ENCODE measurements at regions not wholly inside any gene's neighbourhood (a gene's known extent, or its start where the extent isn't known, plus 50 kb on each side); places are given as distances from the start of the nearest gene placed in this dataset.
"Not testable (repeated sequence)": the region's sequence is repeated elsewhere in the genome, so short reads cannot be mapped to it uniquely, and the experiment has no call there.

- TF ChIP-seq, protein P1, sequence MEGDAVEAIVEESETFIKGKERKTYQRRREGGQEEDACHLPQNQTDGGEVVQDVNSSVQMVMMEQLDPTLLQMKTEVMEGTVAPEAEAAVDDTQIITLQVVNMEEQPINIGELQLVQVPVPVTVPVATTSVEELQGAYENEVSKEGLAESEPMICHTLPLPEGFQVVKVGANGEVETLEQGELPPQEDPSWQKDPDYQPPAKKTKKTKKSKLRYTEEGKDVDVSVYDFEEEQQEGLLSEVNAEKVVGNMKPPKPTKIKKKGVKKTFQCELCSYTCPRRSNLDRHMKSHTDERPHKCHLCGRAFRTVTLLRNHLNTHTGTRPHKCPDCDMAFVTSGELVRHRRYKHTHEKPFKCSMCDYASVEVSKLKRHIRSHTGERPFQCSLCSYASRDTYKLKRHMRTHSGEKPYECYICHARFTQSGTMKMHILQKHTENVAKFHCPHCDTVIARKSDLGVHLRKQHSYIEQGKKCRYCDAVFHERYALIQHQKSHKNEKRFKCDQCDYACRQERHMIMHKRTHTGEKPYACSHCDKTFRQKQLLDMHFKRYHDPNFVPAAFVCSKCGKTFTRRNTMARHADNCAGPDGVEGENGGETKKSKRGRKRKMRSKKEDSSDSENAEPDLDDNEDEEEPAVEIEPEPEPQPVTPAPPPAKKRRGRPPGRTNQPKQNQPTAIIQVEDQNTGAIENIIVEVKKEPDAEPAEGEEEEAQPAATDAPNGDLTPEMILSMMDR (IDR thresholded peaks at IDR 0.05) = not testable (repeated sequence)
- not testable (repeated sequence) for TF ChIP-seq POLR2A (IDR thresholded peaks at IDR 0.05)
These were observed 501.4 kb downstream of the TMEM121 start for GRCh38 chr14:106027759-106028158.
